Activated CD4-positive, alpha-beta memory T cell treated with anti-CD3 and anti-CD28 coated beads, Interleukin-2, amount 10 ng/mL, durations not matched to agents 7 days and 5 days (primary cell): ENCODE measurements at regions not wholly inside any gene's neighbourhood (a gene's known extent, or its start where the extent isn't known, plus 50 kb on each side); places are given as distances from the start of the nearest gene placed in this dataset.

Experiments
- CTCF ChIA-PET: fragments of 350-600 bp; sonication (Branson Sonifier 250); formaldehyde crosslinking; loops from one replicate; lab custom pipeline; 2021; ENCODE audit warnings: antibody characterized with exemption, inconsistent platforms; lab: Charles Lee
- POLR2A ChIA-PET: fragments of 350-600 bp; sonication (Branson Sonifier 250); formaldehyde crosslinking; loops from one replicate; lab custom pipeline; 2021; ENCODE audit warnings: antibody characterized with exemption; lab: Charles Lee
- DNase-seq: peaks from one replicate; pipeline ENCODE4 v3.0.0-alpha.2; 2020
- H3K27ac Mint-ChIP-seq: one replicate; pipeline ENCODE4 v1.8.0; 2021; ENCODE audit warnings: mild to moderate bottlenecking, mixed read lengths
- H3K27me3 Mint-ChIP-seq: one replicate; pipeline ENCODE4 v1.8.0; 2021; ENCODE audit warnings: mixed read lengths
- H3K36me3 Mint-ChIP-seq: one replicate; pipeline ENCODE4 v1.8.0; 2021; ENCODE audit warnings: low read depth, mixed read lengths
- H3K4me1 Mint-ChIP-seq: one replicate; pipeline ENCODE4 v1.8.0; 2021; ENCODE audit warnings: mixed read lengths
- H3K4me3 Mint-ChIP-seq: one replicate; pipeline ENCODE4 v1.8.0; 2021; ENCODE audit warnings: mild to moderate bottlenecking, mixed read lengths
- H3K9me3 Mint-ChIP-seq: one replicate; pipeline ENCODE4 v1.8.0; 2021; ENCODE audit warnings: mixed read lengths

- Mint-ChIP-seq H3K9me3 (peaks cover 19% of the 10 kb centered on the region), H3K4me3 (no peak overlapping the region), H3K36me3 (no peaks in the 10 kb centered on the region), H3K27ac (no peak overlapping the region), H3K27me3 (no peaks in the 10 kb centered on the region), H3K4me1 (no peaks in the 10 kb centered on the region)
- CTCF ChIA-PET: no interaction called here
- POLR2A ChIA-PET: no interaction called here
- DNase-seq: no peak
Observed at GRCh38 chr20:22411286-22411626, 173.1 kb downstream of the FOXA2 start.

DNA sequence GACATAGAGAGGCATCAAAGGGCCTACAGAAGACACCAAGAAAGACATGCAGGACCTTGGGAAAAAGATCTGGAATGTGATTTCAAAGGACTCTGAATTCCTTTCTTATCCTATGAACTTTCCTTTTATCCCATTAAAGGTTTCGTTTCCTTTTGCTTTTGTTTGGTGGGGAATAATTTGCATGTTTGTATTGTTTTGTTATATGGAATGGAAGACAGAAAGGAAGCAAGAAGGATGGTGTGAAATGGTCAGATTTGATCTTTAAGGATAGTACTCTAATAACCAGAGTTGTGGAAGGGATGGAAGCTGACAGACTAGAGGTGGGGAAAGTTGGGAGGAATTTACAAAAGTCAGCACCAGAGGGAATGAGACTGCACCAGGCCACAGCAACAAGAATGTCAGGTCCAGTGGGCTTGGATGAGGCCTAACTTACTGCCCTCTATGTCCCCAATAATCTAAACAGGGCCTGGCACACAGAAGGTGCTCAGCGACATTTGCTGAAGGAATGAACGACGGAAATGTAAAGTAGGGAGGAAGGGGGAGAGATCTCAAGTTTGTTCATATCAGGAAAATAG is 173.7 kb downstream of the FOXA2 start:
- ChIA-PET CTCF (no interaction called here), POLR2A (no interaction called here)
- no peak for DNase-seq
- Mint-ChIP-seq H3K27me3 (no peaks in the 10 kb centered on the region), H3K9me3 (peaks cover 18% of the 10 kb centered on the region), H3K4me1 (no peaks in the 10 kb centered on the region), H3K4me3 (no peak overlapping the region), H3K36me3 (no peaks in the 10 kb centered on the region), H3K27ac (no peak overlapping the region)

- no peak for DNase-seq
- Mint-ChIP-seq H3K4me3 (no peak overlapping the region), H3K27ac (no peak overlapping the region), H3K4me1 (no peaks in the 10 kb centered on the region), H3K9me3 (peaks cover 14% of the 10 kb centered on the region), H3K27me3 (no peaks in the 10 kb centered on the region), H3K36me3 (no peaks in the 10 kb centered on the region)
- ChIA-PET POLR2A (no interaction called here), CTCF (no interaction called here)
Observed at GRCh38 chr20:22408521-22409402, 175.6 kb downstream of the FOXA2 start.

GRCh38 chr20:22407237-22408193 is 176.9 kb downstream of the FOXA2 start:
- H3K27ac Mint-ChIP-seq: no peak overlapping the region
- H3K4me3 Mint-ChIP-seq: no peak overlapping the region

GRCh38 chr20:22404419-22405170 is 179.8 kb downstream of the FOXA2 start:
- no peak for DNase-seq
- Mint-ChIP-seq H3K27ac (no peak overlapping the region), H3K9me3 (no peaks in the 10 kb centered on the region), H3K36me3 (no peaks in the 10 kb centered on the region), H3K4me3 (no peak overlapping the region), H3K4me1 (no peaks in the 10 kb centered on the region), H3K27me3 (no peaks in the 10 kb centered on the region)
- CTCF ChIA-PET: no interaction called here
- POLR2A ChIA-PET: no interaction called here

More at GRCh38 chr20:22407237-22408193, 176.9 kb downstream of the FOXA2 start:
- H3K36me3 Mint-ChIP-seq: no peaks in the 10 kb centered on the region
- POLR2A ChIA-PET: no interaction called here
- no peaks in the 10 kb centered on the region for H3K27me3 Mint-ChIP-seq
- H3K9me3 Mint-ChIP-seq: peaks cover 6% of the 10 kb centered on the region
- CTCF ChIA-PET: no interaction called here
- no peak for DNase-seq
- H3K4me1 Mint-ChIP-seq: no peaks in the 10 kb centered on the region

- ChIA-PET CTCF (no interaction called here), POLR2A (no interaction called here)
- H3K4me3 Mint-ChIP-seq: no peak overlapping the region
- H3K36me3 Mint-ChIP-seq: no peaks in the 10 kb centered on the region
- no peak overlapping the region for H3K27ac Mint-ChIP-seq
- no peaks in the 10 kb centered on the region for H3K27me3 Mint-ChIP-seq
- no peak for DNase-seq
- no peaks in the 10 kb centered on the region for H3K4me1 Mint-ChIP-seq
- H3K9me3 Mint-ChIP-seq: no peaks in the 10 kb centered on the region
Observed at GRCh38 chr20:22403632-22404361, 180.6 kb downstream of the FOXA2 start.

DNA sequence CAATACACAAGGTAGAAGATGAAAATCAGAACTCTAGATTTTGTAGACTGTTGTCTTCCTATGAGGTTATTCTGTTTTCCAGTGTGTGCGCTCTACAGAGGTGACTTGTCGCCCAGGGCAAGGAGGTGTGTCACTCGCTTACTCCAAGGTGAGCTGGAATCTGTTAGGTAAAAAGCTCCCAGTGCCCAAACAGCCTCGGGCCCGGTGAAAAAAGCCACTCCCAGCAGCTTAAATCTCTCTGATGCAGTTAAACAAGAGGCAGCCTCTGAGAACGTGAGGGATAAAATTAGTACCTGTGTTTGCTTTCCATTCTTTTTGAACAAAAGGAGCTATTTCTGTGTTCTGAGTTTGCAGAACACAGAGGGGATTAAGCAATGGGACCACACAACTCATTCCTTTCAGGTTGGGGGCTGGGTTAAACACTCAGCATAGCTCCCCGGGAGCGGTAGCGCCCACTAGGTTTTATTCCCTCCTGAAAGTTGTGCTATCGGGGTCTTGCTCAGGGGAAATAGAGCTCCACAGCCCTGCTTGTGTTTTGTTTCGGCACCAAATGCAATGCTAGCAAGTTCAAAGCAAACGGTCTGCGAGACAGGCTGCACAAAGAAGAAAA is 181.2 kb downstream of the FOXA2 start:
- peaks cover 3% of the 10 kb centered on the region for H3K9me3 Mint-ChIP-seq
- no peaks in the 10 kb centered on the region for H3K36me3 Mint-ChIP-seq
- ChIA-PET POLR2A (no interaction called here), CTCF (no interaction called here)
- H3K4me3 Mint-ChIP-seq: no peak overlapping the region
- H3K27me3 Mint-ChIP-seq: no peaks in the 10 kb centered on the region
- DNase-seq: no peak
- no peaks in the 10 kb centered on the region for H3K4me1 Mint-ChIP-seq
- H3K27ac Mint-ChIP-seq: no peak overlapping the region

GRCh38 chr20:22402550-22402949 is 181.8 kb downstream of the FOXA2 start:
- POLR2A ChIA-PET: no interaction called here
- no peak overlapping the region for H3K27ac Mint-ChIP-seq
- H3K36me3 Mint-ChIP-seq: no peaks in the 10 kb centered on the region
- no peaks in the 10 kb centered on the region for H3K4me1 Mint-ChIP-seq
- peaks cover 5% of the 10 kb centered on the region for H3K9me3 Mint-ChIP-seq
- no peaks in the 10 kb centered on the region for H3K27me3 Mint-ChIP-seq
- CTCF ChIA-PET: no interaction called here
- no peak for DNase-seq
- no peak overlapping the region for H3K4me3 Mint-ChIP-seq

GRCh38 chr20:22400440-22400839 is 183.9 kb downstream of the FOXA2 start:
- no peak for DNase-seq
- H3K4me1 Mint-ChIP-seq: no peaks in the 10 kb centered on the region
- peaks cover 5% of the 10 kb centered on the region for H3K9me3 Mint-ChIP-seq
- no peak overlapping the region for H3K4me3 Mint-ChIP-seq
- ChIA-PET CTCF (no interaction called here), POLR2A (no interaction called here)
- no peaks in the 10 kb centered on the region for H3K27me3 Mint-ChIP-seq
- no peak overlapping the region for H3K27ac Mint-ChIP-seq
- H3K36me3 Mint-ChIP-seq: no peaks in the 10 kb centered on the region

DNA sequence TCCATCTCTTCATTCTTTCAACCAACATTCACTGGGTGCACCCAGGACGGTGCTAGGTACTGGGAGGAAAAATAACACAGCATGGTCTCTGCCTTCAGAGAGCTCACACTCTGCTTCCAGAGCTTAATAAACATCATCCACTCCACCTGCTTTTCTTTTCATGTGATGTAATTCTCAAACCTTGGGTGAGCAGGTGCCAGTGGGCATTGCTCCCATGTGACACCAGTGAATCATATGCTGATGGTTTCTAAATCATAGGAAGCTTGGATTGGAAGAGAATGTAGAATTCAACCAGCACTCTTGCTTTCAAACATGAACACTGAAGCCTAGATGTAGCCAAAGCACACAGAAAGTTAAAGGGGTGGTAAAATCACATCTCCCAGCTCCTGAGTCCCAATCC is 189.8 kb downstream of the FOXA2 start:
- no peak for DNase-seq
- Mint-ChIP-seq H3K4me1 (no peaks in the 10 kb centered on the region), H3K9me3 (peaks cover 5% of the 10 kb centered on the region), H3K36me3 (no peaks in the 10 kb centered on the region), H3K27me3 (no peaks in the 10 kb centered on the region), H3K27ac (no peak overlapping the region), H3K4me3 (no peak overlapping the region)
- ChIA-PET CTCF (no interaction called here), POLR2A (no interaction called here)

DNA sequence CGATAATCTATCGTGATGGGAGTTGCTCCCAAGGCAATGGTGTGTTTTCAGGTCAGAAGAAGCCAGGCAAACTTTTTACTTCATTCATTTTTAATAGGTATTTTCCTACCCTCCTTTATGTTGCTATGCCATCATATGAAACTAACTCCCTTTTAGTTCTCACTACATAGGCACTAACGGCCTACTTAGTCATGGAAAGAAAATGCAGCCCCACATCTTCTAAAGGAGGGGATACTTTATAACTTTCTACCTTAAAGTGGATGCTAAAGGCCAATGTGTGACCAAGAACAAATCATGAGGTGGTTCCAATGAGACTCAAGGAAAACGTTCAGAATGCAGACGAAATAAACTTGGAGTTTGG is 193.8 kb downstream of the FOXA2 start:
- CTCF ChIA-PET: no interaction called here
- no peak overlapping the region for H3K4me3 Mint-ChIP-seq
- POLR2A ChIA-PET: no interaction called here
- H3K4me1 Mint-ChIP-seq: no peaks in the 10 kb centered on the region
- no peaks in the 10 kb centered on the region for H3K36me3 Mint-ChIP-seq
- DNase-seq: no peak
- H3K27ac Mint-ChIP-seq: no peak overlapping the region
- H3K9me3 Mint-ChIP-seq: no peaks in the 10 kb centered on the region
- H3K27me3 Mint-ChIP-seq: no peaks in the 10 kb centered on the region
